Calu3 (cell line): ENCODE measurements at regions not wholly inside any gene's neighbourhood (a gene's known extent, or its start where the extent isn't known, plus 50 kb on each side); places are given as distances from the start of the nearest gene placed in this dataset.

Source experiments
- BruUV-seq: library from RNA; stranded (reverse); fragments of 400-500 nt; replicated peaks from 2 replicates; lab custom pipeline; 2021; lab: Mats Ljungman, UMichigan
- CTCF ChIA-PET: fragments of 300-600 bp; sonication (Branson Sonifier 250); formaldehyde crosslinking; loops from one replicate; lab custom pipeline; 2022; ENCODE audit warnings: antibody characterized with exemption; lab: Charles Lee
- DNase-seq: peaks from one replicate; pipeline ENCODE4 v3.0.0; 2022
- H3K27ac Mint-ChIP-seq: one replicate; pipeline ENCODE4 v1.8.0; 2022; ENCODE audit warnings: mixed read lengths; ENCODE audit not compliant: unreplicated experiment
- H3K27me3 Mint-ChIP-seq: one replicate; pipeline ENCODE4 v1.8.0; 2022; ENCODE audit warnings: mixed read lengths; ENCODE audit not compliant: unreplicated experiment
- H3K36me3 Mint-ChIP-seq: one replicate; pipeline ENCODE4 v1.8.0; 2022; ENCODE audit warnings: mild to moderate bottlenecking, moderate library complexity, mixed read lengths; ENCODE audit not compliant: insufficient read depth, unreplicated experiment
- H3K4me1 Mint-ChIP-seq: one replicate; pipeline ENCODE4 v1.8.0; 2022; ENCODE audit warnings: mild to moderate bottlenecking, low read depth, mixed read lengths; ENCODE audit not compliant: unreplicated experiment
- H3K4me3 Mint-ChIP-seq: one replicate; pipeline ENCODE4 v1.8.0; 2022; ENCODE audit warnings: mild to moderate bottlenecking, low read depth, moderate library complexity, mixed read lengths; ENCODE audit not compliant: unreplicated experiment
- H3K9me3 Mint-ChIP-seq: one replicate; pipeline ENCODE4 v1.8.0; 2022; ENCODE audit warnings: low read depth, mixed read lengths; ENCODE audit not compliant: unreplicated experiment
- CTCF ChIP-seq: fragments of 200-600 bp; IDR thresholded peaks from one replicate; pipeline ENCODE4 v1.8.0; 2022; ENCODE audit warnings: antibody characterized with exemption; ENCODE audit not compliant: unreplicated experiment
- intact Hi-C: fragments of 100-400 bp; cut with micrococcal nuclease; formaldehyde crosslinking; loops from one replicate; pipeline ENCODE4 v1.10.0; 2022; ENCODE audit not compliant: unreplicated experiment

- no peak for TF ChIP-seq CTCF
- DNase-seq: no peak
- no peaks in the 10 kb centered on the region for H3K4me1 Mint-ChIP-seq
- no peaks in the 10 kb centered on the region for H3K27me3 Mint-ChIP-seq
- H3K9me3 Mint-ChIP-seq: peaks cover 16% of the 10 kb centered on the region
- no peak overlapping the region for H3K27ac Mint-ChIP-seq
- no peaks in the 10 kb centered on the region for H3K36me3 Mint-ChIP-seq
- CTCF ChIA-PET: no interaction called here
- no peak overlapping the region for H3K4me3 Mint-ChIP-seq
- BruUV-seq: no TSS peak
- intact Hi-C loops: no loop called here
Observed at GRCh38 chr3:1532935-1533606, 440.2 kb downstream of the CNTN6 start.

- H3K9me3 Mint-ChIP-seq: peaks cover 14% of the 10 kb centered on the region
- no peak for TF ChIP-seq CTCF
- no TSS peak for BruUV-seq
- H3K4me1 Mint-ChIP-seq: no peaks in the 10 kb centered on the region
- DNase-seq: no peak
- H3K36me3 Mint-ChIP-seq: no peaks in the 10 kb centered on the region
- H3K27me3 Mint-ChIP-seq: no peaks in the 10 kb centered on the region
- intact Hi-C loops: no loop called here
- H3K4me3 Mint-ChIP-seq: no peak overlapping the region
- no peak overlapping the region for H3K27ac Mint-ChIP-seq
- CTCF ChIA-PET: no interaction called here
Observed at GRCh38 chr3:1533763-1534162, 440.9 kb downstream of the CNTN6 start.

GRCh38 chr3:1534252-1534651 lies 441.4 kb downstream of the CNTN6 start:
- no peak overlapping the region for H3K27ac Mint-ChIP-seq
- no peaks in the 10 kb centered on the region for H3K4me1 Mint-ChIP-seq
- CTCF ChIA-PET: no interaction called here
- BruUV-seq: no TSS peak
- peaks cover 18% of the 10 kb centered on the region for H3K9me3 Mint-ChIP-seq
- no peaks in the 10 kb centered on the region for H3K36me3 Mint-ChIP-seq
- TF ChIP-seq CTCF: no peak
- intact Hi-C loops: no loop called here
- H3K27me3 Mint-ChIP-seq: no peaks in the 10 kb centered on the region
- no peak for DNase-seq
- H3K4me3 Mint-ChIP-seq: no peak overlapping the region

- TF ChIP-seq CTCF: no peak
- no peaks in the 10 kb centered on the region for H3K36me3 Mint-ChIP-seq
Observed at GRCh38 chr3:1535361-1535760, 442.5 kb downstream of the CNTN6 start.

More at GRCh38 chr3:1535361-1535760, 442.5 kb downstream of the CNTN6 start:
- DNase-seq: no peak
- H3K27ac Mint-ChIP-seq: no peak overlapping the region
- BruUV-seq: no TSS peak
- no peaks in the 10 kb centered on the region for H3K4me1 Mint-ChIP-seq
- intact Hi-C loops: no loop called here
- H3K4me3 Mint-ChIP-seq: no peak overlapping the region
- no peaks in the 10 kb centered on the region for H3K27me3 Mint-ChIP-seq
- CTCF ChIA-PET: no interaction called here
- H3K9me3 Mint-ChIP-seq: peaks cover 18% of the 10 kb centered on the region
